ENCODE measurements at regions not wholly inside any gene's neighbourhood (a gene's known extent, or its start where the extent isn't known, plus 50 kb on each side); places are given as distances from the start of the nearest gene placed in this dataset.
A peak's percentile ranks its signal among the peaks of the same experiment; 100 is the strongest.

DNA sequence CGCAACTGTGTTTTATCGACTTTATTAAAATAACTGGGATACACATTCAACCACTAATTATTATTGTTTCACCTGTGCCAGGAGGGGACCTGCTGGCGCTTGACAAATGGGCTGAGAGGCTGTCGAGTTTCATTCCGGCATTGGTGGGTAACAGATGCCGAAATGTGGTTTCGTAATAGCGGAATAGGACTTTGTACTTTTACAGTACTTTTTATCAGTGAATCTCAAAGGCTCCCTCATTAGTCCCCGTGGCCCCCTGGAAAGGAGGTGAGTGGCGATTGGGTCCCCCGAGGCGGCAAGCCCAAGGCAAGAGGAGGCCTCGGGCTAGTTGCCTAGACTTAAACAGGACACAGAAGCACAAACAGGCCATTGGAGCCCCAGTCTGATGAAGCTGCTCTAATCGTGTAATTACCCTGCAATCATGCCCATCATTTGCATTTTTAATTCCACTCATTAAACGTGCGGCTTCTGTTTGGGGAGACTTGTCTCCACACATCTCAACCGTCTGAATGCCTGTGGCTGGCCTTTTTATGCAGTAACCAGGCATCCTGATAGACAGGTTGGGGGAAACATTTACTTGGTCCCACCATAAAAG, 193.2 kb downstream of the INO80D start:
- Histone ChIP-seq H3K27me3 (ENCODE audit: insufficient read depth, low read length) (peaks cover 4% of the 10 kb centered on the region), H3K79me2 (ENCODE audit: insufficient read depth, low read length) (no peaks in the 10 kb centered on the region), H3K36me3 (ENCODE audit: insufficient read depth, low read length) (no peaks in the 10 kb centered on the region), H3K9me3 (ENCODE audit: low read depth, low read length) (no peaks in the 10 kb centered on the region), H3K4me3 (ENCODE audit: insufficient read depth, low read length) (no peak overlapping the region), H4K20me1 (ENCODE audit: insufficient read depth, low read length) (no peaks in the 10 kb centered on the region), H3K4me2 (ENCODE audit: insufficient read depth, low read length) (no peak overlapping the region), H2AFZ (ENCODE audit: low read length) (no peak overlapping the region), H3K4me1 (ENCODE audit: insufficient read depth, low read length) (no peaks in the 10 kb centered on the region), H3K27ac (ENCODE audit: low read depth, low read length) (no peak overlapping the region)
- TF ChIP-seq, protein P1, sequence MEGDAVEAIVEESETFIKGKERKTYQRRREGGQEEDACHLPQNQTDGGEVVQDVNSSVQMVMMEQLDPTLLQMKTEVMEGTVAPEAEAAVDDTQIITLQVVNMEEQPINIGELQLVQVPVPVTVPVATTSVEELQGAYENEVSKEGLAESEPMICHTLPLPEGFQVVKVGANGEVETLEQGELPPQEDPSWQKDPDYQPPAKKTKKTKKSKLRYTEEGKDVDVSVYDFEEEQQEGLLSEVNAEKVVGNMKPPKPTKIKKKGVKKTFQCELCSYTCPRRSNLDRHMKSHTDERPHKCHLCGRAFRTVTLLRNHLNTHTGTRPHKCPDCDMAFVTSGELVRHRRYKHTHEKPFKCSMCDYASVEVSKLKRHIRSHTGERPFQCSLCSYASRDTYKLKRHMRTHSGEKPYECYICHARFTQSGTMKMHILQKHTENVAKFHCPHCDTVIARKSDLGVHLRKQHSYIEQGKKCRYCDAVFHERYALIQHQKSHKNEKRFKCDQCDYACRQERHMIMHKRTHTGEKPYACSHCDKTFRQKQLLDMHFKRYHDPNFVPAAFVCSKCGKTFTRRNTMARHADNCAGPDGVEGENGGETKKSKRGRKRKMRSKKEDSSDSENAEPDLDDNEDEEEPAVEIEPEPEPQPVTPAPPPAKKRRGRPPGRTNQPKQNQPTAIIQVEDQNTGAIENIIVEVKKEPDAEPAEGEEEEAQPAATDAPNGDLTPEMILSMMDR (IDR thresholded peaks at IDR 0.05; ENCODE audit: extremely low read depth, low read depth, low read length) = no peak
- no peak for DNase-seq (ENCODE audit: insufficient read length, low spot score, missing footprints)

DNA sequence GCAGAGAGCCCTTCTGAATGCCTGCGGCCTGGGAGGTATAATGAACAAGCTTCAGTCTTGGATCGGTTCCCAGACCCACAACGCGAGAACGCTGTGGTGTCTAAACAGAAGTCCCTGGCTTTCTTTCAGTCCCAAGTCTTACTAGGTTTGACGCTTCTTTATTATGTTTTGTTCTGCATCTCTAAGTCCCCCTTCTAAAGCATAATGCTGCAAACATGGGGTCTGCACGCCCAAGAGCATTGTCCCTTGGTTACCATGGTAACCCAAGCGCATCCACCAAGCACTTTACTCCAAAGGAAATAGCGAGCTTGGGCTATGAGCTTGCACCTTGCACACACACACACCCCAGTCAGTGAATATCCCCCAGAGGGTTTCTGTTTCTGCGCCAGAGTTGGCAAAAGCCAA, 193.7 kb downstream of the INO80D start:
- Histone ChIP-seq H3K4me2 (ENCODE audit: insufficient read depth, low read length) (no peak overlapping the region), H2AFZ (ENCODE audit: low read length) (no peak overlapping the region)
- no peak for DNase-seq (ENCODE audit: insufficient read length, low spot score, missing footprints)

DNA sequence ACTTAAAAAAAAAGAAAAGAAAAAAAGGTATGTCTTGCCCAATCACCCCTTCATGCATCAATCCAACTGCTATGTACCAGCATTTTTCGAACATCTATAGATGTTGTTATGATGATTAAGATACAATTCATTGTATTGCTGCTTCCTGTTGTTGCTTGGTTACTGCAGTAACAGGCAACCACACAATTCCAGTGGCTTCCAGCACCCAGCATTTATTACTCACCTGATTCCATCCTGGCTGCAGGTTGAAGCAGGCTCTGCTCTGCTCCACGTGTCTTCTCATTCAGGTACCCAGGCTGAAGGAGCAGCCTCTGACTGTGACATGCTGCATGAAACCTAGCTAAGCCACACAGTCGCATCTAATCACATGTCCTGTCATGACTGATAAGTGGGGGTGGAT, 196.9 kb downstream of the INO80D start:
- Histone ChIP-seq H4K20me1 (ENCODE audit: insufficient read depth, low read length) (no peaks in the 10 kb centered on the region), H3K4me2 (ENCODE audit: insufficient read depth, low read length) (no peak overlapping the region), H3K27me3 (ENCODE audit: insufficient read depth, low read length) (no peaks in the 10 kb centered on the region), H3K4me3 (ENCODE audit: insufficient read depth, low read length) (no peak overlapping the region), H3K4me1 (ENCODE audit: insufficient read depth, low read length) (no peaks in the 10 kb centered on the region), H3K36me3 (ENCODE audit: insufficient read depth, low read length) (no peaks in the 10 kb centered on the region), H3K27ac (ENCODE audit: low read depth, low read length) (no peak overlapping the region), H3K9me3 (ENCODE audit: low read depth, low read length) (no peaks in the 10 kb centered on the region), H3K79me2 (ENCODE audit: insufficient read depth, low read length) (no peaks in the 10 kb centered on the region), H2AFZ (ENCODE audit: low read length) (no peak overlapping the region)
- peak; percentile 62 for DNase-seq (ENCODE audit: insufficient read length, low spot score, missing footprints)
- TF ChIP-seq, protein P1 (IDR thresholded peaks at IDR 0.05; ENCODE audit: extremely low read depth, low read depth, low read length) = no peak

More for the DNA sequence above, 193.7 kb downstream of the INO80D start:
- Histone ChIP-seq H3K9me3 (ENCODE audit: low read depth, low read length) (no peaks in the 10 kb centered on the region), H3K27me3 (ENCODE audit: insufficient read depth, low read length) (peaks cover 4% of the 10 kb centered on the region), H4K20me1 (ENCODE audit: insufficient read depth, low read length) (no peaks in the 10 kb centered on the region), H3K36me3 (ENCODE audit: insufficient read depth, low read length) (no peaks in the 10 kb centered on the region), H3K4me3 (ENCODE audit: insufficient read depth, low read length) (no peak overlapping the region), H3K4me1 (ENCODE audit: insufficient read depth, low read length) (no peaks in the 10 kb centered on the region), H3K27ac (ENCODE audit: low read depth, low read length) (no peak overlapping the region), H3K79me2 (ENCODE audit: insufficient read depth, low read length) (no peaks in the 10 kb centered on the region)
- TF ChIP-seq, protein P1 (IDR thresholded peaks at IDR 0.05; ENCODE audit: extremely low read depth, low read depth, low read length) = no peak

DNA sequence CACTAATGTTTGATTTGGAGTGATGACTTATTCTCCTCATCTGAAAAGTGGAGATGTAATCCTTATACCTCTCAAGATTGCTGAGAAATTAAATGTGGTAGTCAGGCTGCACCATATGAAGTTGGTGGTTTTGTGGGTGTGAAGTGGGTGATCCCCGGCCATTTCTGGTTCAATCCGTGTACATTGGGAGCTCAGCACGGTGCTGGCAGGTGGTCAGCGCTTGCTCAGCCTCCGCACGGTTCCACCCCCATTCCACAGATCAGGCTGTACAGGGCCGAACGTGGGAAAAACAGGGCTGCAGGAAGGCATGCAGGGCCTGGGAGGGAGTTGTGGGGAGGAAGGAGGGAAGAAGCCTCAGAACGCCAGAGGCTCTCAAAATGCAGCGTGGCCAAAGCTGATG, 198.3 kb downstream of the INO80D start:
- Histone ChIP-seq H3K36me3 (ENCODE audit: insufficient read depth, low read length) (no peaks in the 10 kb centered on the region), H3K4me1 (ENCODE audit: insufficient read depth, low read length) (no peaks in the 10 kb centered on the region), H3K9me3 (ENCODE audit: low read depth, low read length) (no peaks in the 10 kb centered on the region), H3K27ac (ENCODE audit: low read depth, low read length) (no peak overlapping the region), H3K4me3 (ENCODE audit: insufficient read depth, low read length) (no peak overlapping the region), H2AFZ (ENCODE audit: low read length) (no peak overlapping the region), H3K27me3 (ENCODE audit: insufficient read depth, low read length) (peaks cover under 1% of the 10 kb centered on the region), H4K20me1 (ENCODE audit: insufficient read depth, low read length) (no peaks in the 10 kb centered on the region), H3K79me2 (ENCODE audit: insufficient read depth, low read length) (no peaks in the 10 kb centered on the region), H3K4me2 (ENCODE audit: insufficient read depth, low read length) (no peak overlapping the region)
- DNase-seq (ENCODE audit: insufficient read length, low spot score, missing footprints) = no peak
- TF ChIP-seq, protein P1 (IDR thresholded peaks at IDR 0.05; ENCODE audit: extremely low read depth, low read depth, low read length) = no peak

Data from osteoblast (primary cell).